WTC11 (cell line): ENCODE measurements at regions not wholly inside any gene's neighbourhood (a gene's known extent, or its start where the extent isn't known, plus 50 kb on each side); places are given as distances from the start of the nearest gene placed in this dataset.
"Not testable (repeated sequence)": the region's sequence is repeated elsewhere in the genome, so short reads cannot be mapped to it uniquely, and the experiment has no call there.

ENCODE experiments used
- ATAC-seq: fragments of 200-7000 bp; cut with Tn5 transposase; 2 replicates; pipeline ENCODE4 v1.10.0; 2021; ENCODE audit warnings: mild to moderate bottlenecking, moderate library complexity
- CTCF ChIA-PET: fragments of 300-600 bp; sonication (Branson Sonifier 250); formaldehyde crosslinking; loops from one replicate; lab custom pipeline; 2021; ENCODE audit warnings: antibody characterized with exemption; lab: Charles Lee
- POLR2A ChIA-PET: fragments of 350-600 bp; sonication (Branson Sonifier 250); formaldehyde crosslinking; loops from one replicate; lab custom pipeline; 2021; ENCODE audit warnings: antibody characterized with exemption; lab: Charles Lee
- DNase-seq: peaks from one replicate; pipeline ENCODE4 v3.0.0; 2021; ENCODE audit warnings: low spot score
- H3K27ac Mint-ChIP-seq: 2 replicates; pipeline ENCODE4 v1.8.0; 2021; ENCODE audit warnings: mixed read lengths
- H3K27me3 Mint-ChIP-seq: 2 replicates; pipeline ENCODE4 v1.8.0; 2021; ENCODE audit warnings: low read depth, mild to moderate bottlenecking, moderate library complexity, mixed read lengths
- H3K36me3 Mint-ChIP-seq: 2 replicates; pipeline ENCODE4 v1.8.0; 2021; ENCODE audit warnings: mixed read lengths
- H3K4me1 Mint-ChIP-seq: 2 replicates; pipeline ENCODE4 v1.8.0; 2022; ENCODE audit warnings: mixed read lengths
- H3K4me3 Mint-ChIP-seq: 2 replicates; pipeline ENCODE4 v1.8.0; 2021; ENCODE audit warnings: mild to moderate bottlenecking, moderate library complexity, mixed read lengths
- H3K9me3 Mint-ChIP-seq: 2 replicates; pipeline ENCODE4 v1.8.0; 2021; ENCODE audit warnings: mixed read lengths

DNA sequence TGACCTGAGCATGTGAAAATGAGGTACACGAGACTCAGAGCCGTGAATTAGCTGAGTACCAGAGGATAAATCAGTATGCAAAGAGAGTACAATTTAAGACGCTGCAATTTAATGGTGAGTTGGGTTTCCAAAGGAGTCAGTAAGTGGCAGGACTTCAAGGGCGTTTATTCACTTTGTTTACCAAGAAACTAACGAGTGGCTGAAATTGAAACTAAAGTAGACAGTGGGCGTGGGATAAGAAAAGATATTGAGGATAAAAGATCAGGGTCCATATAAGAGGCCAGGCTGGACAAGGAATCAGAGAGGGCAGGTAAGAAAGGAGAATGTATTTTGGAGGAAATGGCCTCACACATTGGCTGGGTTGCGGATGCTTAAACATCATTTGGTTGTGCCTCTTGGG lies 346.9 kb upstream of the SPATA31A3 start:
- H3K4me3 Mint-ChIP-seq, H3K27ac Mint-ChIP-seq, H3K4me1 Mint-ChIP-seq, CTCF ChIA-PET, H3K27me3 Mint-ChIP-seq, H3K9me3 Mint-ChIP-seq, POLR2A ChIA-PET, ATAC-seq, H3K36me3 Mint-ChIP-seq, DNase-seq: not testable (repeated sequence)

DNA sequence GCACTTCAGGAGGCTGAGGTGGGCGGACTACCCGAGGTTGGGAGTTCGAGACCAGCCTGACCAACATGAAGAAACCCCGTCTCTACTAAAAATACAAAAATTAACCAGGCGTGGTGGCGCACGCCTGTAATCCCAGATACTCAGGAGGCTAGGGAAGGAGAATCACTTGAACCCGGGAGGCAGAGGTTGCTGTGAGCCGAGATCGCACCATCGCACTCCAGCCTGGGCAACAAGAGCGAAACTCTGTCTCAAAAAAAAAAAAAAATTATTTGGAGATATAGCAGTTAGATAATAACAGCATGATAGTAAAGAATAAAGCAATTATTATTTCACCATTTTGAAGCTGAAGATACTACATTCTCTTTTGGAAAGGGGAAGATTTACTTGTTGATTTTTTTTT lies 345.9 kb upstream of the SPATA31A3 start:
- CTCF ChIA-PET, ATAC-seq, H3K4me3 Mint-ChIP-seq, H3K36me3 Mint-ChIP-seq, H3K9me3 Mint-ChIP-seq, DNase-seq, POLR2A ChIA-PET, H3K4me1 Mint-ChIP-seq, H3K27ac Mint-ChIP-seq, H3K27me3 Mint-ChIP-seq: not testable (repeated sequence)

DNA sequence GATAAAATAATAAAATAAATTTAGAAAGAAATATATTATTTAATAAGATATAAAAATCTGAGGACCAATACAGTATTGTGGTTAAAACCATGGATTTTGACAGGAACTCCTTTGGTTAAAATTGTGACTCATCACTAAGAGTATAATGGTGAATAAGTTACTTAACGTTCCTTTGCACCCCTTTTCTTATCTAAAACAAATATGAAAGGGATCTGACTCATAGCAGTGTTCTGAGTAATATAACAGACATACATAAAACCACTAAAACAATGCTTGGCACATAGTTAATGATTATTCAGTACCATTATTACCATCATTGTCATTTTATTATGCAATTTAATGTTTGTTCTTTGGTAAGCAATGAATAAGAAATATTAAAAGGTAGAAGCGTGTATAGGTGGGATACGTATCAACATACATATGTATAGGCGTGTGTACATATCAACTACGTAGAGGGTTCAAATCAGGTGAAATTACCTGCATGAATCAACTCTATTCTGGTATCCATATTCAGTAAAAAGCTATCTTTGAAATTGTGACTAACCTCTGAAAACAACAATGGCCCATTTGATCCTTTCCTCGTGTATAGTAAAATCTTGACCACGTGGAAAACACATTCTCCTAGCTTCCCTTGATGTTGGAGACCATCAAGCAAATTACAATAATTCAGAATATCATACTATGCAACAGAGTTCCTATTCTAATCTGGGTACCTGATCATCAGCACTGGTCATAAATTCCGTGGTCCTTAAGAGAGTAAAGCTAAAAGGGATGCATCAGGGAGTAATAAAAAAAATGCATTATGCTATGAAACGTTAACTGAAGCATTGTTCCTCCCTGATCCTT lies 342.6 kb upstream of the SPATA31A3 start:
- H3K27ac Mint-ChIP-seq, H3K4me1 Mint-ChIP-seq, POLR2A ChIA-PET, ATAC-seq, DNase-seq, H3K27me3 Mint-ChIP-seq, H3K4me3 Mint-ChIP-seq, H3K36me3 Mint-ChIP-seq, CTCF ChIA-PET, H3K9me3 Mint-ChIP-seq: not testable (repeated sequence)

DNA sequence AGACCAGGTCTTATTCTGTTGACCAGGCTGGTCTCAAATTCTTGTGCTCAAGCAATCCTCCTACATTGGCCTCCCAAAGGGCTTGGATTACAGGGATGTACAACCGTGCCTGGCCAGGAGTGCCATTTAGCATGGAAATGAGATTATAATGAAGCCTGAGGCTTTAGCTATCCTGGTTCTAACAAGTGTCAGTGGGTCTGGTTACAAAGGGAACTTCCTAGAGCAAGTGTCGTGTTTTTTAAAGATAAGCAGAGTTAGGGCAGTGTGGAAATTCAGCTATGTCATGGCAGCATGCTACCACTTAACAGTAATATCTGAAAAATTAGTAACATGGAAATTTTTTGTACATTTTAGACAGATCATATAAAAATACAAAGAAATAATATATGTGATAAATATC lies 339.3 kb upstream of the SPATA31A3 start:
- H3K36me3 Mint-ChIP-seq, CTCF ChIA-PET, POLR2A ChIA-PET, H3K27ac Mint-ChIP-seq, H3K4me1 Mint-ChIP-seq, ATAC-seq, H3K27me3 Mint-ChIP-seq, H3K9me3 Mint-ChIP-seq, H3K4me3 Mint-ChIP-seq, DNase-seq: not testable (repeated sequence)

DNA sequence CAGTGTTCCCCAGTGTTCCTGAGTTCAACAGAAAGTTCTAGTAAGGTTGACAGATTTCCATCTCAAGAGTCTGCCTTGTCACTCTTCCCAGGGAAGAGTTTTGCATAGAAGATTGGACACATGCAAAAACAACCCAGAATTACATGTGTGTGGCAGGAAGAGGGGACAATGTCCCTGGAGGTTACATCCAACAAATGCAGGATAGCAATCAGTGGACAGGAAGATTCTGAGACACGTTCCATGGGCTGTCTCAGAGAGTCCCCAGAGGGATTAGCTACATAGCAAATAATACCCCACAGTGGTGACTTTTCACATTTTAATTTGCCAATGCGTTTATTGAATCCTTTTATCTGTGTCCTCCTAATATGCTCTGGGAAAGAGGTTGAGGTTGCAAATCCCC lies 321.1 kb upstream of the SPATA31A3 start:
- CTCF ChIA-PET, H3K36me3 Mint-ChIP-seq, H3K27me3 Mint-ChIP-seq, H3K9me3 Mint-ChIP-seq, H3K4me1 Mint-ChIP-seq, H3K27ac Mint-ChIP-seq, POLR2A ChIA-PET, DNase-seq, H3K4me3 Mint-ChIP-seq, ATAC-seq: not testable (repeated sequence)

DNA sequence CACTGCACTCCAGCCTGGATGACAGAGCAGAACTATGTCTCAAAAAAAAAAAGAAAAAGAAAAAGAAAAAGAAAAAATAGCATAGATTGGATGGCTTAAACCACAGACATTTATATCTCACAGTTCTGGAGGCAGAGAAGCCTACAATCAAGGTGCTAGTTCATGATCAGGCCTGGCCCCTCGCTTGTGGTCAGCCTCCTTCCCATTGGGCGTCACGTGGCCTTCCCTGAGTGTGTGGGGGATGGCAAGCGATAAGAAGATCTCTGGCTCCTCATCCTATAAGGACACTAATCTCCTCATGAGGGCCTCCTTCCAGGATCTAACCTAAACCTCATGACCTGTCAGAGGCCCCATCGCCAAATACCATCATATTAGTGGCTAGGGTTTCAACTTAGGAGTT lies 320.2 kb upstream of the SPATA31A3 start:
- H3K27me3 Mint-ChIP-seq, CTCF ChIA-PET, H3K9me3 Mint-ChIP-seq, ATAC-seq, POLR2A ChIA-PET, H3K4me3 Mint-ChIP-seq, H3K36me3 Mint-ChIP-seq, H3K27ac Mint-ChIP-seq, DNase-seq, H3K4me1 Mint-ChIP-seq: not testable (repeated sequence)

DNA sequence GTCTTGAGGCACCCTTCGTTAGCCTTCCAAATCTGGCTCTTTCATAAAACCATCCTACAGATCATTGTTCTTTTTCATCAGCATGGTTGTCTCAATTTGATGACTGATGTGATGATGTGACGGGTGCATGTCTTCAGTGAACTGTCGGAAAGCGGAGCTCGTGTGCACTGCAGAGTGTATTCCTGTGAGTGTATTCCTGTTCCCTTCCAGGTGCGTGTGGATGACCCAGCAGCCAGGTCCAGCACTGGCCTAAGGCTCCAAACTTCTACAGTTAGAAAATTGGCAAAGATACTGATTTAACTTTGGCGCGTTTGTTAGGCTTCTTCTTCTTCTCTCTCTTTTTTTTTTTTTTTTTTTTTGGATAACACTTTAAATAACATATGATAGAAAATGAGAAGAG lies 314.8 kb upstream of the SPATA31A3 start:
- DNase-seq, H3K27me3 Mint-ChIP-seq, H3K36me3 Mint-ChIP-seq, H3K9me3 Mint-ChIP-seq, H3K4me1 Mint-ChIP-seq, H3K27ac Mint-ChIP-seq, POLR2A ChIA-PET, CTCF ChIA-PET, H3K4me3 Mint-ChIP-seq, ATAC-seq: not testable (repeated sequence)

DNA sequence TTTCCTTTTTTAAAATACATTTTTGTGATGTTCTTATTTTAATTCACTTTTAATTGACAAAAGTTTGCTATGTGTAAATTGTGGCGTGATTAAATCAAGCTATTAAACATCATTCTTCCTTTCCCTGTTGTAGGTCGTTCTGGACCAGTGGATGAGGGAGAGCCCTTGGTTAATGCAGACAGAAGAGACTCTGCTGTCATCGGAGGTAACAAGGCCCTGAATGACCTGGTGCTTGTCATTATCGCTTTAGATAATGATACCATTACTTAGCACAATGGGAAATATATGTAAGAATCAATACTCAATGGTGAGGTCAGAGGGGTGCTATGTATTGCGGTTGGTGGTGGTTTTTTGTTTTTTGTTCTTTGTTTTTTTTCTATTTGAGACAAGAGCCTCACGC lies 296.4 kb upstream of the SPATA31A3 start:
- H3K36me3 Mint-ChIP-seq, H3K9me3 Mint-ChIP-seq, ATAC-seq, H3K4me3 Mint-ChIP-seq, H3K27me3 Mint-ChIP-seq, H3K4me1 Mint-ChIP-seq, H3K27ac Mint-ChIP-seq, CTCF ChIA-PET, DNase-seq, POLR2A ChIA-PET: not testable (repeated sequence)

DNA sequence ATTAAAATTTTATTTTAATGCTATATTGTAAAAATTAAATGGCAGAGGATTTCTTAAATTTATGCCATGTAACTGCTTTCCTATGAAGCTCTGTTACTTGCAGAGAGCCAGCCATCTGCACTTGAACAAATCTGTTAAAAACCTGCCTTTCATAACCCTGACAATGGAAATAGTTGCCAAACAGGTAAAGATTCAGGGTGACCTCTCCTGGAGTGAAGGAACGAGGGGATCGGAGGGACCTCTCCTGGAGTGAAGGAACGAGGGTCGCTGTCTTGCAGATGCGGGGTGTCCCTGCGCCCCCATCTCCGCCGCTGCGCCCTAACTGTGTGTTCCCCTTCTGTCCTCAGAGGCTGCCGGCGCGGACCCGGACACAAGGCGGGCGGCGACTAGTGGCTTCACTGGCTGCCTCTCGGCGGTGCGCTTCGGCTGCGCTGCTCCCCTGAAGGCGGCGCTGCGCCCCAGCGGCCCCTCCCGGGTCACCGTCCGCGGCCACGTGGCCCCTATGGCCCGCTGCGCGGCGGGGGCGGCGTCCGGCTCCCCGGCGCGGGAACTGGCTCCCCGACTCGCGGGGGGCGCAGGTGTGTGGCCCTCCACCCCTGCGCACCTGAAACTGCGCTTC lies 295.9 kb upstream of the SPATA31A3 start:
- CTCF ChIA-PET, H3K4me1 Mint-ChIP-seq, H3K9me3 Mint-ChIP-seq, H3K27ac Mint-ChIP-seq, DNase-seq, POLR2A ChIA-PET, H3K27me3 Mint-ChIP-seq, H3K36me3 Mint-ChIP-seq, H3K4me3 Mint-ChIP-seq: not testable (repeated sequence)
- peak; percentile 92 for ATAC-seq

DNA sequence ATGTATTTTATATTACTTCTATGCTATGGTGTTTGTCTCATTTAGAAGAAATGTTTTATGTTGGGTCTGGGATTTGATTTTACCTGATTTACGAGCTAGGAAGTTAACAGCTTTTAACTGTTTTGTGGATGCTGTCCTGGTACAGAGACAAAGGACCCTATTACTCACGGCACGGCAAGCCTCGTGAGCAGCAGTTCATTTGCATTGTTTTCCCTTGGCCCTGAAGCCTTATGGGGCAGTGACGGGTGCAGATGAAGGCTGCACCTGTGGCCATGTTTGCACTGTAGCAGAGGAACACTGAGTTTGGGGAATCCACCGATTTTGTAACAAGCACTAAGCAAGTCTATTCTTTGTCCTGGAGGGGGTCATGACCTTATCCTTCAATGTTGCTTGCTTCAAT lies 291.9 kb upstream of the SPATA31A3 start:
- POLR2A ChIA-PET, ATAC-seq, DNase-seq, H3K4me3 Mint-ChIP-seq, H3K4me1 Mint-ChIP-seq, H3K9me3 Mint-ChIP-seq, H3K36me3 Mint-ChIP-seq, H3K27me3 Mint-ChIP-seq, CTCF ChIA-PET, H3K27ac Mint-ChIP-seq: not testable (repeated sequence)

DNA sequence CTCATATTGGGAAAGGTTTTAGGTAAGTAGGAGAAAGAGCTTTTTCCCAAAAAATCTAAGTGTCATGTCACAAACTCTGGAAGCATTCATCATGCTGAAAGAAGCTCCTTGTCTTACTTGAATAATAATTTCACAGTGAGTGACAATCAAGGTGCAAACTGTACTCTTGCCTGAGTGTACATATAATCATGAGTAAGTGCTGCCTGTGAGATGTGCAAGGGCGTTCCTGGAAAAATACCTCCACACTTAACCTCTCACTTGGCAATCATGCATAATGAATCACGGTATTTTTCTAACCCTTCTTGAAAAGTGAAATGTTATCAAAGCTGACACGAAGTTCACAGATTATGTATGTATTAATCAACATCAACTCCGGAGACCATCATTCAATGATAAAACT lies 289.2 kb upstream of the SPATA31A3 start:
- H3K27ac Mint-ChIP-seq, H3K4me1 Mint-ChIP-seq, H3K27me3 Mint-ChIP-seq, ATAC-seq, H3K4me3 Mint-ChIP-seq, DNase-seq, POLR2A ChIA-PET, H3K9me3 Mint-ChIP-seq, H3K36me3 Mint-ChIP-seq, CTCF ChIA-PET: not testable (repeated sequence)

DNA sequence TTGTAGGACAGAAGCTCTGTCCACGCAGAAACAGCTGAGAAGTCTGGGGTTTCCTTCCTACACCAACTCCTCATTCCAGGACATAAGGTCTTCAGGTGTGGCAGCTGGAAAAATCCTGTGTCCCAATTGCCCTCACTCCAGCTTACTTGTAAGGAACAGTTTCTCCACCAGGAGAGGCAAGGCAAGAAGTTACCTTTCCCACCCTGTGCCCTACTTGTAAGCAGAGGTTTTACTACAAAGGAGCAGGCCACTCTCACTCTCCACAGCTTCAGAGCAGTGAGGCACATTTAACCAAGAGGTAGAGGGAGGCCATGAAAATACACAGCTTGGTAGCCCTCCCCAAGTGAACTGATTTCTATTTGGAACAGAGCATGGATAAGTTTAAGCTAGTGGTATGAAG lies 277.3 kb upstream of the SPATA31A3 start:
- H3K4me3 Mint-ChIP-seq, H3K36me3 Mint-ChIP-seq, H3K4me1 Mint-ChIP-seq, H3K27me3 Mint-ChIP-seq, H3K9me3 Mint-ChIP-seq, H3K27ac Mint-ChIP-seq, POLR2A ChIA-PET, DNase-seq, CTCF ChIA-PET: not testable (repeated sequence)
- ATAC-seq: peak; percentile 81

DNA sequence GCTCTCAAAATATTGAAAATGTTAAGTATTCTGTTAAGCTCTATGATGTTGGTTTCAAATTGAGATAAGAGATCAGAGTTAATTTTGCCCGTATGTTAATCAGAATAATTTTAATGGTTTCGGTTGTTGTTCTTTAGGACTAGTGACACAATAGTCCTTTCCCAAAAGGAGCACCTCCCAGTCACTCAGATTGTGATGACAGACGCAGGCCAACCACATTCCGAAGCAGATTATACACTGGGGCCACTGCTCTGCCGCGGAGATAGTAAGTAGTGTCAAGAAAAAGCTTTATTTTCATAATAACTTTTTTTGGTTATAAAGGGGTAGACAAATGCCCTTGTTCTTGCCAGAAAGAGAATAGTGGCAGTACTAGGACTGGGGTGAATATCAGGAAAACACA lies 265.5 kb upstream of the SPATA31A3 start:
- DNase-seq, H3K9me3 Mint-ChIP-seq, H3K27ac Mint-ChIP-seq, H3K4me3 Mint-ChIP-seq, ATAC-seq, POLR2A ChIA-PET, H3K27me3 Mint-ChIP-seq, CTCF ChIA-PET, H3K4me1 Mint-ChIP-seq, H3K36me3 Mint-ChIP-seq: not testable (repeated sequence)
